Peyer's patch (tissue), 4 donors: ENCODE measurements at regions not wholly inside any gene's neighbourhood (a gene's known extent, or its start where the extent isn't known, plus 50 kb on each side); places are given as distances from the start of the nearest gene placed in this dataset.

ENCODE experiments used
- DNase-seq, 3 donors: peaks; one replicate each; pipeline ENCODE4 v3.0.0-alpha.2; 2017 to 2019
- H3K27ac ChIP-seq, 4 donors: fragments of 200-600 bp; sonication (generic); one replicate each; pipeline ENCODE4 v1.5.1; 2016 to 2019
- H3K27me3 ChIP-seq, 2 donors: fragments of 200-600 bp; sonication (generic); one replicate each; pipeline ENCODE4 v1.5.1; 2019
- H3K36me3 ChIP-seq, 3 donors: fragments of 200-600 bp; sonication (generic); one replicate each; pipeline ENCODE4 v1.5.1; 2016 to 2019
- H3K4me1 ChIP-seq, 4 donors: fragments of 200-600 bp; sonication (generic); one replicate each; pipeline ENCODE4 v1.5.1; 2016 to 2019
- H3K4me3 ChIP-seq, 4 donors: fragments of 200-600 bp; sonication (generic); 1 replicate in 3 of 4; 2 replicates in 1 of 4; pipeline ENCODE4 v1.5.1; 2016 to 2019; ENCODE audit warnings: mild to moderate bottlenecking in 1 of 4
- H3K9me3 ChIP-seq, 4 donors: fragments of 200-600 bp; sonication (generic); one replicate each; pipeline ENCODE4 v1.5.1; 2016 to 2019; ENCODE audit warnings: mild to moderate bottlenecking in 1 of 4
- CTCF ChIP-seq, 6 experiments: fragments of 450-650 bp in 4 of 6; fragments of 200-600 bp in 2 of 6; sonication (generic) in 1 of 6; IDR thresholded peaks; one replicate each; pipeline ENCODE4 v1.5.1; 2017 to 2019; ENCODE audit warnings: antibody characterized with exemption in 6 of 6, mild to moderate bottlenecking in 3 of 6, moderate library complexity in 1 of 6
- POLR2A ChIP-seq, 2 donors: fragments of 450-650 bp; IDR thresholded peaks; one replicate each; pipeline ENCODE4 v1.5.1; 2017; ENCODE audit warnings: antibody characterized with exemption in 2 of 2, mild to moderate bottlenecking in 2 of 2, moderate library complexity in 2 of 2

- Histone ChIP-seq H3K4me3 (no peak overlapping the region), H3K27ac (no peak overlapping the region), H3K36me3 (no peaks in the 10 kb centered on the region), H3K27me3 (no peaks in the 10 kb centered on the region), H3K4me1 (no peaks in the 10 kb centered on the region), H3K9me3 (no peaks in the 10 kb centered on the region)
- no peak for TF ChIP-seq POLR2A (IDR thresholded peaks at IDR 0.05)
- no peak for TF ChIP-seq CTCF (IDR thresholded peaks at IDR 0.05)
- DNase-seq = no peak
Measured at GRCh38 chr6:22056398-22056797, 240.4 kb downstream of the PRL start.

GRCh38 chr6:22057962-22058361 lies 238.9 kb downstream of the PRL start:
- no peak for TF ChIP-seq CTCF (IDR thresholded peaks at IDR 0.05)
- TF ChIP-seq POLR2A (IDR thresholded peaks at IDR 0.05) = no peak
- no peaks in the 10 kb centered on the region for H3K9me3 ChIP-seq
- no peak overlapping the region for H3K27ac ChIP-seq
- H3K4me1 ChIP-seq = no peaks in the 10 kb centered on the region
- H3K36me3 ChIP-seq = no peaks in the 10 kb centered on the region
- H3K27me3 ChIP-seq = no peaks in the 10 kb centered on the region
- no peak for DNase-seq
- no peak overlapping the region for H3K4me3 ChIP-seq

DNA sequence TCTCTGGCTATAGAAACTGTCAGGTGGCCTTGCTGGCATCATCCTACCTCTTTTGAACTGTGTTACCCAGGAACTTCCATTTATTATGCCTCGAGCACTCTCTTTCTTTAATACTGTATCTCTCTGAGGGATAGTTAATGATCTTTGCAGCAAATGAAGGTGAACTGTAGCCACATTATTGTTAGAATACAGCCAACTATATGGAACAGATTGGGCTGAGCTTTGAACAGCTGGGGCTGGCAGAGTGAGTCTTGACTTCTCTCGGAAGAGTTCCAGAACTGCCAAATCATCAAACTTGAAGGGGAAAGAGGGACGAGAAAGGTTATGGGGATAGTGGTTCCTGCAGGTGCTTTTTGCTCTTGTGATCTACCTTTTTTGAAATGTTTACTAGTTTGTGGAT lies 237.7 kb downstream of the PRL start:
- Histone ChIP-seq H3K27ac (no peak overlapping the region), H3K9me3 (no peaks in the 10 kb centered on the region), H3K4me3 (no peak overlapping the region), H3K27me3 (no peaks in the 10 kb centered on the region), H3K4me1 (no peaks in the 10 kb centered on the region), H3K36me3 (no peaks in the 10 kb centered on the region)
- no peak for DNase-seq
- TF ChIP-seq CTCF (IDR thresholded peaks at IDR 0.05) = no peak

GRCh38 chr6:22059946-22060345 lies 236.9 kb downstream of the PRL start:
- Histone ChIP-seq H3K36me3 (no peaks in the 10 kb centered on the region), H3K27me3 (no peaks in the 10 kb centered on the region), H3K9me3 (no peaks in the 10 kb centered on the region), H3K27ac (no peak overlapping the region), H3K4me1 (no peaks in the 10 kb centered on the region), H3K4me3 (no peak overlapping the region)
- TF ChIP-seq CTCF (IDR thresholded peaks at IDR 0.05) (no peak), POLR2A (IDR thresholded peaks at IDR 0.05) (no peak)
- DNase-seq = no peak

GRCh38 chr6:22062807-22063408 lies 233.9 kb downstream of the PRL start:
- Histone ChIP-seq H3K4me1 (no peaks in the 10 kb centered on the region), H3K27me3 (no peaks in the 10 kb centered on the region), H3K36me3 (no peaks in the 10 kb centered on the region), H3K9me3 (no peaks in the 10 kb centered on the region), H3K4me3 (no peak overlapping the region), H3K27ac (no peak overlapping the region)
- TF ChIP-seq POLR2A (IDR thresholded peaks at IDR 0.05) (no peak), CTCF (IDR thresholded peaks at IDR 0.05) (no peak)
- DNase-seq = peak in 1 of 3 donors; percentile 47

GRCh38 chr6:22064558-22064957 lies 232.3 kb downstream of the PRL start:
- Histone ChIP-seq H3K4me1 (no peaks in the 10 kb centered on the region), H3K9me3 (no peaks in the 10 kb centered on the region), H3K36me3 (no peaks in the 10 kb centered on the region), H3K27ac (no peak overlapping the region), H3K27me3 (no peaks in the 10 kb centered on the region), H3K4me3 (no peak overlapping the region)
- DNase-seq = no peak
- TF ChIP-seq POLR2A (IDR thresholded peaks at IDR 0.05) (no peak), CTCF (IDR thresholded peaks at IDR 0.05) (no peak)
